IPS-NIHi7 (cell line): ENCODE measurements at regions not wholly inside any gene's neighbourhood (a gene's known extent, or its start where the extent isn't known, plus 50 kb on each side); places are given as distances from the start of the nearest gene placed in this dataset.
"Not testable (repeated sequence)": the region's sequence is repeated elsewhere in the genome, so short reads cannot be mapped to it uniquely, and the experiment has no call there.

Experiments used
- DNase-seq: peaks from one replicate; pipeline ENCODE4 v3.0.0; 2012; ENCODE audit warnings: mixed read lengths; ENCODE audit errors: extremely low spot score

- DNase-seq = no peak
Observed at GRCh38 chr14:27566843-27567382, 969.1 kb upstream of the NOVA1 start.

- DNase-seq = no peak
Observed at GRCh38 chr14:27573018-27573417, 975.2 kb upstream of the NOVA1 start.

- DNase-seq = no peak
Observed at GRCh38 chr14:27587103-27587502, 989.3 kb upstream of the NOVA1 start.

- no peak for DNase-seq
Observed at GRCh38 chr14:27605282-27605681, 1007.4 kb upstream of the NOVA1 start.

- no peak for DNase-seq
Observed at GRCh38 chr14:27608377-27608776, 1010.5 kb upstream of the NOVA1 start.

- no peak for DNase-seq
Observed at GRCh38 chr14:27612121-27612520, 1014.3 kb upstream of the NOVA1 start.

GRCh38 chr14:27613102-27613501 is 1015.3 kb upstream of the NOVA1 start:
- DNase-seq = no peak

- no peak for DNase-seq
Observed at GRCh38 chr14:27623782-27624181, 1025.9 kb upstream of the NOVA1 start.

- no peak for DNase-seq
Observed at GRCh38 chr14:27634056-27634970, 1036.5 kb upstream of the NOVA1 start.

- not testable (repeated sequence) for DNase-seq
Observed at GRCh38 chr14:27640688-27641087, 1042.9 kb upstream of the NOVA1 start.

- DNase-seq = no peak
Observed at GRCh38 chr14:27642251-27642866, 1044.5 kb upstream of the NOVA1 start.

- no peak for DNase-seq
Observed at GRCh38 chr14:27660683-27661082, 1062.8 kb upstream of the NOVA1 start.

- DNase-seq = no peak
Observed at GRCh38 chr14:27668531-27668930, 1070.7 kb upstream of the NOVA1 start.

GRCh38 chr14:27672047-27672446 is 1074.2 kb upstream of the NOVA1 start:
- DNase-seq = no peak

GRCh38 chr14:27672811-27673737 is 1075.2 kb upstream of the NOVA1 start:
- not testable (repeated sequence) for DNase-seq

- no peak for DNase-seq
Observed at GRCh38 chr14:27686137-27686536, 1080.5 kb upstream of the FOXG1 start.

GRCh38 chr14:27688841-27689444 is 1077.6 kb upstream of the FOXG1 start:
- DNase-seq = no peak

- DNase-seq = no peak
Observed at GRCh38 chr14:27712364-27712763, 1054.2 kb upstream of the FOXG1 start.

GRCh38 chr14:27715561-27715960 is 1051.0 kb upstream of the FOXG1 start:
- no peak for DNase-seq

- DNase-seq = no peak
Observed at GRCh38 chr14:27721760-27722159, 1044.8 kb upstream of the FOXG1 start.

GRCh38 chr14:27725482-27725881 is 1041.1 kb upstream of the FOXG1 start:
- no peak for DNase-seq
